Activated CD8-positive, alpha-beta memory T cell treated with anti-CD3 and anti-CD28 coated beads, Interleukin-2, amount 10 ng/mL, durations not matched to agents 7 days and 5 days (primary cell): ENCODE measurements at regions not wholly inside any gene's neighbourhood (a gene's known extent, or its start where the extent isn't known, plus 50 kb on each side); places are given as distances from the start of the nearest gene placed in this dataset.
"Not testable (repeated sequence)": the region's sequence is repeated elsewhere in the genome, so short reads cannot be mapped to it uniquely, and the experiment has no call there.

Experiments
- ATAC-seq: fragments of 150-1000 bp; cut with Tn5 transposase; one replicate; pipeline ENCODE4 v1.10.0; 2021; ENCODE audit warnings: moderate library complexity
- CTCF ChIA-PET: fragments of 350-600 bp; sonication (Branson Sonifier 250); formaldehyde crosslinking; loops from one replicate; lab custom pipeline; 2021; ENCODE audit warnings: antibody characterized with exemption; lab: Charles Lee
- DNase-seq: peaks from one replicate; pipeline ENCODE4 v3.0.0-alpha.2; 2020
- H3K27ac Mint-ChIP-seq: one replicate; pipeline ENCODE4 v1.8.0; 2021; ENCODE audit warnings: mild to moderate bottlenecking, mixed read lengths
- H3K27me3 Mint-ChIP-seq: one replicate; pipeline ENCODE4 v1.8.0; 2021; ENCODE audit warnings: mixed read lengths
- H3K36me3 Mint-ChIP-seq: one replicate; pipeline ENCODE4 v1.8.0; 2021; ENCODE audit warnings: mild to moderate bottlenecking, mixed read lengths
- H3K4me1 Mint-ChIP-seq: one replicate; pipeline ENCODE4 v1.8.0; 2021; ENCODE audit warnings: mixed read lengths
- H3K4me3 Mint-ChIP-seq: one replicate; pipeline ENCODE4 v1.8.0; 2021; ENCODE audit warnings: mild to moderate bottlenecking, moderate library complexity, mixed read lengths
- H3K9me3 Mint-ChIP-seq: one replicate; pipeline ENCODE4 v1.8.0; 2022; ENCODE audit warnings: low read depth, mixed read lengths

DNA sequence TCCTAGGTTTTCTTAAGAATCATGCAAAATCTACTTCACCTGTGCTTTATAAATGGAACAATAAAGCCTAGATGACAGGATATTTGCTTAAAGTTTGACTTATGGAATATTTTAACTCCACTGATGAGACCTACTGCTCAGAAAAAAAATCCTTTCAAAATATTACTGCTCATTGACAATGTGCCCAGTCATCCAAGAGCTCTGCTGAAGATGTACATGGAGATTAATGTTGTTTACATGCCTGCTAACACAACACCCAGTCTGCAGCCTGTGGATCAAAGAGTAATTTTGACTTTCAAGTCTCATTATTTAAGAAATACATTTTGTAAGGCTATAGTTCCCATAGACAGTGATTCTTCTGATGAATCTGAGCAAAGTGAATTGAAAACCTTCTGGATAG, 889.6 kb downstream of the CDH18 start:
- H3K27me3 Mint-ChIP-seq, result no peaks in the 10 kb centered on the region
- H3K4me3 Mint-ChIP-seq, result no peak overlapping the region
- no peak for ATAC-seq
- no peak for DNase-seq
- no peaks in the 10 kb centered on the region for H3K4me1 Mint-ChIP-seq
- H3K36me3 Mint-ChIP-seq, result no peaks in the 10 kb centered on the region
- CTCF ChIA-PET, result no interaction called here
- no peak overlapping the region for H3K27ac Mint-ChIP-seq
- peaks cover 4% of the 10 kb centered on the region for H3K9me3 Mint-ChIP-seq

- Mint-ChIP-seq H3K4me3 (no peak overlapping the region), H3K27me3 (no peaks in the 10 kb centered on the region), H3K9me3 (no peaks in the 10 kb centered on the region), H3K27ac (no peak overlapping the region), H3K36me3 (no peaks in the 10 kb centered on the region), H3K4me1 (no peaks in the 10 kb centered on the region)
- ATAC-seq (no peak), DNase-seq (no peak)
- CTCF ChIA-PET, result no interaction called here
Observed at GRCh38 chr5:19099195-19099594, 888.8 kb downstream of the CDH18 start.

DNA sequence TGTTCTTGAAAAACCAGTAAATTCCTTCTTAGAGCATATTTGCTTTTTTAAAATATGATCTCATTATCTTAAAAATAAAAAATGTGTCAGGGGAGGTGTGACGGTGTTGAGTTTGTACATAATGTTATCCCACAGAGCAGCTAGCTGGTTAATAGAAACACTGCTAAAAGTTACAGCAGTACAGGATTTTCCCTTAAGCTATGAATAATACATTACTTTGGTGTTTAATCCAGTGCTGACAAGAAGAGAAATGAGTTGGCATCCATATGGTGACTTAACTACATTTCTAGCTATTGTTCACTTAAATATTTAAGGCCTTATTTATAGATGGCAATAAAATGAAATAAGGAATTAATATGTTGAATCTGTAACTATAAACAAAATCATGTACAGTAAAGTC, 883.1 kb downstream of the CDH18 start:
- Mint-ChIP-seq H3K36me3 (no peaks in the 10 kb centered on the region), H3K27me3 (no peaks in the 10 kb centered on the region), H3K27ac (no peak overlapping the region), H3K4me3 (no peak overlapping the region), H3K9me3 (no peaks in the 10 kb centered on the region), H3K4me1 (no peaks in the 10 kb centered on the region)
- CTCF ChIA-PET, result no interaction called here
- ATAC-seq, result no peak
- no peak for DNase-seq

GRCh38 chr5:19122923-19123322, 865.1 kb downstream of the CDH18 start:
- DNase-seq (no peak), ATAC-seq (no peak)
- CTCF ChIA-PET, result no interaction called here
- Mint-ChIP-seq H3K4me3 (no peak overlapping the region), H3K27ac (no peak overlapping the region), H3K9me3 (peaks cover 6% of the 10 kb centered on the region), H3K36me3 (no peaks in the 10 kb centered on the region), H3K27me3 (no peaks in the 10 kb centered on the region), H3K4me1 (no peaks in the 10 kb centered on the region)

DNA sequence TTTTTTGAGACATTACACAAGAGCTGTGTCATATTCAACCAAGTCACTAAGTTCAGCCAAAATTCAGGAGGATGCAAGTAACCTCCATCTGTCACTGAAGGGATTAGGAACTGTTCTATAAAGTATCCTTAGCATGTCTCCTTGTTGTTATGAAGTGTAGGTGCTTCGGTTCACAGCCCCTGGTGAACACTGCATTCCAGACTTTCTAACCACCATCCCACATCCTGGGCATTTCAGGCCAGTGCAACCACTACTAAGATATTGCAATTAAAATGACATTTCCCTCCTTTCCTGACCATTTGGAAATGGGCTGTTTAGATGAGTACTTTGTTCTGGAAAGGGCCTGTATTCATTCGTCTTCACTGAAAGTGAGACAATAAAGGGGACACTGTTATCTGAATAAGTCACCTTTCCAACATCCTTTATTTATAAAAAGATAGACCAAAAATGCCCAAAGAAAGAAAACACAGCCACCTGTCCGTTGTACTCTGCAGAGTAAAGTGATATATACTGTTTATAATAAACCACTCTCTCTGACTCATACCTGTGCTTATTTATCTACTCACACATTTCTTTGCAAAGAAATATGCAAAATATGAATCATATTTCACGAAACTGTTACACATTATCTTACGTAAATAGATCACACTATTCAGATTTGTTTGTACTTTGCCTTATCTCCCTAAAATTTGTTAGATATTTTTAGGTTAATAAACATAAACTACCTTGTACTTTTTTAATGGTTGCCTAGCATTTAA, 861.9 kb downstream of the CDH18 start:
- H3K36me3 Mint-ChIP-seq, result no peaks in the 10 kb centered on the region
- DNase-seq, result no peak

DNA sequence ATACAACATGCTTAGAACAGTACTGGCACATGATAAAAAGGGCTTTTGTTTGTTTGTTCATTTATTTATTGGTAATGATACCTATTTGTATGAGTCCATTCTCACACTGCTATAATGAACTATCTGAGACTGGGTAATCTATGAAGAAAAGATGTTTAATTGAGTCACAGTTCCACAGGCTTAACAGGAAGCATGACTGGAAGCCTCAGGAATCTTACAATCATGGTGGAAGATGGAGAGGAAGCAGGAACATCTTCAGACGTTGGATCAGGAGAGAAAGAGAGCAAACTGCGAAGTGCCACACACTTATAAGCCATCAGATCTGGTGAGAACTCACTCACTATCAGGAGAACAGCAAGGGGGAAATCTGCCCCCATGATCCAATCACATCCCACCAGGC, 847.7 kb downstream of the CDH18 start:
- no peaks in the 10 kb centered on the region for H3K27me3 Mint-ChIP-seq
- no peak overlapping the region for H3K27ac Mint-ChIP-seq
- no peak overlapping the region for H3K4me3 Mint-ChIP-seq
- H3K9me3 Mint-ChIP-seq, result peaks cover 10% of the 10 kb centered on the region
- CTCF ChIA-PET, result no interaction called here
- ATAC-seq (no peak), DNase-seq (no peak)
- H3K36me3 Mint-ChIP-seq, result no peaks in the 10 kb centered on the region
- H3K4me1 Mint-ChIP-seq, result no peaks in the 10 kb centered on the region

More for the DNA sequence above, 861.9 kb downstream of the CDH18 start:
- ATAC-seq, result no peak
- Mint-ChIP-seq H3K4me1 (no peaks in the 10 kb centered on the region), H3K4me3 (no peak overlapping the region), H3K27ac (no peak overlapping the region), H3K9me3 (peaks cover 4% of the 10 kb centered on the region), H3K27me3 (no peaks in the 10 kb centered on the region)
- CTCF ChIA-PET, result no interaction called here

GRCh38 chr5:19141937-19142524, 846.0 kb downstream of the CDH18 start:
- not testable (repeated sequence) for H3K9me3 Mint-ChIP-seq

DNA sequence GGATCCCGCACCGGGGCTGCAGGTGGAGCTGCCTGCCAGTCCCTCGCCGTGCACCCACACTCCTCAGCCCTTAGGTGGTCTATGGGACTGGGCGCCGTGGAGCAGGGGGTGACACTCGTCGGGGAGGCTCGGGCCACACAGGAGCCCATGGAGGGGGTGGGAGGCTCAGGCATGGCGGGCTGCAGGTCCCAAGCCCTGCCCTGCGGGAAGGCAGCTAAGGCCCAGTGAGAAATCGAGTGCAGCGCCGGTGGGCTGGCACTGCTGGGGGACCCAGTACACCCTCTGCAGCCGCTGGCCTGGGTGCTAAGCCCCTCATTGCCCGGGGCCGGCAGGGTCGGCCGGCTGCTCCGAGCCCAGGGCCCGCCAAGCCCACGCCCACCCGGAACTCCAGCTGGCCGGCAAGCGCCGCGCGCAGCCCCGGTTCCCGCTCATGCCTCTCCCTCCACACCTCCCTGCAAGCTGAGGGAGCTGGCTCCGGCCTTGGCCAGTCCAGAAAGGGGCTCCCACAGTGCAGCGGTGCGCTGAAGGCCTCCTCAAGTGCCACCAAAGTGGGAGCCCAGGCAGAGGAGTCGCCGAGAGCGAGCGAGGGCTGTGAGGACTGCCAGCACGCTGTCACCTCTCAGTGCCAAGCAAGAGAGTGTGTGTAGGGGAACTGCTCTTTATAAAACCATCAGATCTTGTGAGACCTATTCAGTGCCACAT, 845.1 kb downstream of the CDH18 start:
- CTCF ChIA-PET, H3K36me3 Mint-ChIP-seq, DNase-seq, H3K27ac Mint-ChIP-seq, ATAC-seq, H3K4me3 Mint-ChIP-seq, H3K9me3 Mint-ChIP-seq, H3K4me1 Mint-ChIP-seq, H3K27me3 Mint-ChIP-seq: not testable (repeated sequence)

More at GRCh38 chr5:19141937-19142524, 846.0 kb downstream of the CDH18 start:
- DNase-seq, H3K36me3 Mint-ChIP-seq, H3K4me3 Mint-ChIP-seq, ATAC-seq, H3K27me3 Mint-ChIP-seq, H3K27ac Mint-ChIP-seq, H3K4me1 Mint-ChIP-seq, CTCF ChIA-PET: not testable (repeated sequence)

DNA sequence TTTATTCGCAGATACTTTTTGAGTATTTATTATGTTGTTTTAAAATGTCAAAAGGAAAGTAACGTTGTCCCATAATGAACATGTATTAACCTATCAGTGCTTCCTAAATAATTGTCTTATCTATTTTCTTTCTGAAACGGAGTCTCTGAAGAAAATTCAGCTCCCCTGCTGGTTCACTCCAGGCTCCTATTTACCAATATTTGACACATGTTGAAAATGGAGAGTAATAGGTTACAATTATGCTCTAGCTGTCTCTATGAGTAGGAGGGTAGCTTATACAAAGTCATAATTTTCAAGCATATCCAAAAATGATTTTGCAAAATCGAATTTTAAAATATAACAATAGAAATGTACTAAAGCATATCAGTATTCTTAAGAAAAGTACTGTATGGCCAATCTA, 844.1 kb downstream of the CDH18 start:
- no peaks in the 10 kb centered on the region for H3K36me3 Mint-ChIP-seq
- no peaks in the 10 kb centered on the region for H3K4me1 Mint-ChIP-seq
- DNase-seq, result no peak
- no peak for ATAC-seq
- CTCF ChIA-PET, result no interaction called here
- peaks cover 10% of the 10 kb centered on the region for H3K9me3 Mint-ChIP-seq
- H3K4me3 Mint-ChIP-seq, result no peak overlapping the region
- H3K27ac Mint-ChIP-seq, result no peak overlapping the region
- no peaks in the 10 kb centered on the region for H3K27me3 Mint-ChIP-seq

- Mint-ChIP-seq H3K9me3 (no peaks in the 10 kb centered on the region), H3K27ac (no peak overlapping the region), H3K36me3 (no peaks in the 10 kb centered on the region), H3K4me3 (no peak overlapping the region), H3K27me3 (no peaks in the 10 kb centered on the region), H3K4me1 (no peaks in the 10 kb centered on the region)
- CTCF ChIA-PET, result no interaction called here
- ATAC-seq, result no peak
- no peak for DNase-seq
Observed at GRCh38 chr5:19169426-19169825, 818.6 kb downstream of the CDH18 start.

- CTCF ChIA-PET, result no interaction called here
- Mint-ChIP-seq H3K4me3 (no peak overlapping the region), H3K4me1 (no peaks in the 10 kb centered on the region)
Observed at GRCh38 chr5:19172926-19173470, 815.0 kb downstream of the CDH18 start.

DNA sequence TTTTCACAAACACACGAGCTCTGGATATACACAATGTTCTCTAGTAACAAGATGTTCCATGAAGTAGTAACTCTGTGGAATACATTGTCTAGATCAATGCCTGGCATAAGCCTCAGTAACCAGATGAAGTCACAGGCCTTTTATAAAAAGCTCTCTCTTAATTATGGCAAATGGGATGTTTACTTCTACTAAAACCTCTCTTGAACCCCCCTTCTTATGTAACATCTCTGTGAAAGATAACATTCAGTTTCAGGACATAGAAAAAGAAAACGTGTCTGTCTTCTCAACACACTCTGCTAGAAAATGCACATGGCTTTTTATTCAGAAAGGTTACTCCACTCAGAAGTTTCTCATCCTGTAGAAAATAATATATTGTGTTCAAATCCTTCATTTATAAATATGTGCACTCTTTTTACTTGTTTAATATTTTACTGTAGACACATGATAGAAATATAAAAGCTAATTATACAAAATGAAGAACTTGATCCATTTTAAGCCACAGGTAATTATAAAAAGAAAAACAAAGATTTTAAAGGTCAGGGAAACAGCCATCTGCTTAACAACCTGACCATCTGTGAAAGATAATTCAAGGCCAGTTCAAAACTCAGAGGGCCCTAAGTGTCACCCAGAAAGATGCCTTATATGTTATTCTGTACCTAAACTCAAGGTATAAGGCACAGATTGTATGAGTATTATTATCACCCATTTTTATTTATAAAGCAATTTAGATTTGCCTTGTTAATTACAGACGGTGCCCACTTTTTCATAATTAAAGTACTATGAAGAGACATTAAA, 812.0 kb downstream of the CDH18 start:
- Mint-ChIP-seq H3K27ac (no peak overlapping the region), H3K36me3 (no peaks in the 10 kb centered on the region), H3K9me3 (peaks cover 4% of the 10 kb centered on the region), H3K4me1 (no peaks in the 10 kb centered on the region), H3K27me3 (no peaks in the 10 kb centered on the region), H3K4me3 (no peak overlapping the region)
- CTCF ChIA-PET, result no interaction called here
- DNase-seq, result no peak
- no peak for ATAC-seq

More at GRCh38 chr5:19172926-19173470, 815.0 kb downstream of the CDH18 start:
- ATAC-seq (no peak), DNase-seq (no peak)
- H3K27ac Mint-ChIP-seq, result no peak overlapping the region
- H3K9me3 Mint-ChIP-seq, result peaks cover 4% of the 10 kb centered on the region
- no peaks in the 10 kb centered on the region for H3K36me3 Mint-ChIP-seq
- no peaks in the 10 kb centered on the region for H3K27me3 Mint-ChIP-seq

GRCh38 chr5:19179571-19179970, 808.4 kb downstream of the CDH18 start:
- Mint-ChIP-seq H3K9me3 (peaks cover 6% of the 10 kb centered on the region), H3K27ac (no peak overlapping the region), H3K36me3 (no peaks in the 10 kb centered on the region), H3K27me3 (no peaks in the 10 kb centered on the region), H3K4me3 (no peak overlapping the region), H3K4me1 (no peaks in the 10 kb centered on the region)
- DNase-seq (no peak), ATAC-seq (no peak)
- CTCF ChIA-PET, result no interaction called here
